DND-41 (cell line): ENCODE measurements at regions not wholly inside any gene's neighbourhood (a gene's known extent, or its start where the extent isn't known, plus 50 kb on each side); places are given as distances from the start of the nearest gene placed in this dataset.

Experiments used
- ATAC-seq: fragments of 200-7000 bp; cut with Tn5 transposase; 3 replicates; pipeline ENCODE4 v1.9.1; 2021; ENCODE audit warnings: low read depth; ENCODE audit not compliant: insufficient read depth
- DNase-seq: peaks from one replicate; pipeline ENCODE4 v3.0.0-alpha.2; 2020
- H2AFZ ChIP-seq: 2 replicates; pipeline ENCODE4 v1.6.0; 2012; ENCODE audit warnings: low read depth, low read length
- H3K27ac ChIP-seq: 2 replicates; pipeline ENCODE4 v1.5.1; 2012; ENCODE audit warnings: low read length, inconsistent platforms
- H3K27me3 ChIP-seq: fragments of 200-600 bp; sonication (generic); 2 replicates; pipeline ENCODE4 v1.6.0; 2012; ENCODE audit warnings: low read length, mild to moderate bottlenecking, inconsistent platforms; ENCODE audit not compliant: insufficient read depth, poor library complexity
- H3K36me3 ChIP-seq: 2 replicates; pipeline ENCODE4 v1.5.1; 2012; ENCODE audit warnings: low read length, inconsistent platforms; ENCODE audit not compliant: insufficient read depth
- H3K4me1 ChIP-seq: 2 replicates; pipeline ENCODE4 v1.5.1; 2012; ENCODE audit warnings: mild to moderate bottlenecking, low read length; ENCODE audit not compliant: insufficient read depth
- H3K4me2 ChIP-seq: 2 replicates; pipeline ENCODE4 v1.6.0; 2012; ENCODE audit warnings: mild to moderate bottlenecking, moderate library complexity, low read length, inconsistent platforms; ENCODE audit not compliant: insufficient read depth
- H3K4me3 ChIP-seq, 2 experiments: fragments of 200-600 bp in 1 of 2; shearing (Covaris generic) in 1 of 2; 2 replicates each; pipeline ENCODE4 v1.5.1; 2012 to 2016; ENCODE audit warnings: inconsistent platforms in 2 of 2, low read length in 2 of 2, mild to moderate bottlenecking in 2 of 2, low read depth in 1 of 2, moderate library complexity in 1 of 2
- H3K79me2 ChIP-seq: 2 replicates; pipeline ENCODE4 v1.6.0; 2012; ENCODE audit warnings: low read length, inconsistent platforms; ENCODE audit not compliant: insufficient read depth
- H3K9ac ChIP-seq: 2 replicates; pipeline ENCODE4 v1.6.0; 2012; ENCODE audit warnings: low read depth, mild to moderate bottlenecking, inconsistent platforms, low read length, moderate library complexity
- H3K9me3 ChIP-seq: 2 replicates; pipeline ENCODE4 v1.5.1; 2012; ENCODE audit warnings: low read length, moderate library complexity, mild to moderate bottlenecking, inconsistent platforms; ENCODE audit not compliant: insufficient read depth, severe bottlenecking
- H4K20me1 ChIP-seq: 2 replicates; pipeline ENCODE4 v1.6.0; 2012; ENCODE audit warnings: low read length; ENCODE audit not compliant: insufficient read depth
- CTCF ChIP-seq: IDR thresholded peaks from 2 replicates; pipeline ENCODE4 v1.5.1; 2012; ENCODE audit warnings: borderline replicate concordance, low read length, moderate library complexity, mild to moderate bottlenecking; ENCODE audit not compliant: poor library complexity, severe bottlenecking; ENCODE audit errors: extremely low read depth
- EZH2 ChIP-seq: IDR thresholded peaks from 3 replicates; pipeline ENCODE4 v1.6.1; 2012; ENCODE audit warnings: borderline replicate concordance, low read depth, mild to moderate bottlenecking, moderate library complexity, low read length, inconsistent platforms; ENCODE audit not compliant: severe bottlenecking

DNA sequence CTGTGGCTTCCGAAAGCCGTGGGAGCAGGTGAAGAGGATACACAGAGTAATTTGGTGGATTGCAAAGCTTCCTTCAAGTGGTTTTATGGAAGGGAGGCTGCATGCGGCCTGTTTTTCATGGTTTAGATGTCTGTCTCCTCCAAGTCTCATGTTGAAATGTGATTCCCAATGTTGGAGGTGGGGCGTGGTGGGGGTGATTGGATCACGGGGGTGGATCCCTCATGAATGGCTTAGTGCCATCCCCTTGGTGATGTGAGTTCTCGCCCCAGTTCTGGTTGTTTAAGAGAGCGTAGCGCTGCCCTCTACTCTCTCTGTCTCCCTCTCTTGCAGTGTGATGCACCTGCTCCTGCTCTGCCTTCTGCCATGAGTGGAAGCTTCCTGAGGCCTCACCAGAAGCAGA, 247.8 kb upstream of the B3GAT1 start:
- ATAC-seq = no peak
- peaks cover 47% of the 10 kb centered on the region for H3K4me1 ChIP-seq
- no peak overlapping the region for H3K4me3 ChIP-seq
- peak; percentile 2 for DNase-seq
- H3K9ac ChIP-seq = no peak overlapping the region
- no peak overlapping the region for H3K4me2 ChIP-seq
- H2AFZ ChIP-seq = no peak overlapping the region
- H4K20me1 ChIP-seq = no peaks in the 10 kb centered on the region
- no peak for TF ChIP-seq CTCF
- no peak for TF ChIP-seq EZH2
- no peak overlapping the region for H3K27ac ChIP-seq
- H3K79me2 ChIP-seq = peaks cover 3% of the 10 kb centered on the region; the same call in 1 of the 2 replicates
- H3K27me3 ChIP-seq = no peaks in the 10 kb centered on the region
- no peaks in the 10 kb centered on the region for H3K36me3 ChIP-seq
- H3K9me3 ChIP-seq = peaks cover 26% of the 10 kb centered on the region

DNA sequence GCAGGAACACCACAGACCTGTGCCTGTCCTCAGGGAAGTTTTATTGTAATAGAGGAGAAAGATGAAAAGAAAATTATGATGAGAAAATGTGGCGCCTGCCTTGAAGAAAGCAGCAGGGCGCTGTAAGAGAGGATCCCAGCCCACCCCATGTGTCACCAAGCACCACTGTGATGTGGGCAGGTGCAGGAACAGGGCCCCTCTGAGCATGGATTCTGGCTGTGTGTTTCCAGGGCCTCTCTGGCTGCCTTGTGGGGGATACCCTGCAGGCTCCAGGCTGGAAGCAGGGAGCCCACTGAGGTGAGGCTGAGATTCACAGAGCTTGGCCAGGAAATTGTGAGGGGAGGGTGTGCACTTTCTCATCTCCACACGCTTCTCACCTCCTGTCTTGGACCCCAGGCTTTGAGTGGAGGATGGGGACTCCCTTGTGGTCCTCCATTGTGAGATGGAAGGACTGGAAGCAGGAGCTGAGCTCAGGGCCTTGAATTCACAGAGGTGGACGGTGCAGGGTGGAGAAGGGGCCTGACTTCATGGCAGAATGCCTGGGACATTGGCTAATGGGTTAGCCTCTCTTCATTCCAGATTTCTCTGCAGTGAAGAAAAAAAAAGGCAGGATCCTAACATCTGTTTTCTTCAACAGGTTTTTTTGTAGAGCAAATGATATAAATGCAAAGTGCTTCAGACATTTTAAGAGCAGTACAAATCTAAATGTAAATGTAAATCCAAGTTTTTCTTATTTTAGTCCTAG, 246.6 kb upstream of the B3GAT1 start:
- Histone ChIP-seq H3K4me1 (peaks cover 53% of the 10 kb centered on the region), H3K27ac (peak overlapping the region; percentile 63), H3K4me3 (no peak overlapping the region), H2AFZ (no peak overlapping the region), H3K36me3 (no peaks in the 10 kb centered on the region), H3K79me2 (peaks cover 3% of the 10 kb centered on the region; the same call in 1 of the 2 replicates), H4K20me1 (no peaks in the 10 kb centered on the region), H3K27me3 (no peaks in the 10 kb centered on the region), H3K9me3 (peaks cover 26% of the 10 kb centered on the region), H3K9ac (no peak overlapping the region), H3K4me2 (no peak overlapping the region)
- TF ChIP-seq CTCF (no peak), EZH2 (no peak)
- DNase-seq (peak; percentile 63), ATAC-seq (peak; percentile 13; the same call in 1 of the 3 replicates)

- peaks cover 3% of the 10 kb centered on the region; the same call in 1 of the 2 replicates for H3K79me2 ChIP-seq
- no peak overlapping the region for H2AFZ ChIP-seq
- no peak overlapping the region for H3K4me3 ChIP-seq
- DNase-seq (peak; percentile 25), ATAC-seq (no peak)
- H3K9ac ChIP-seq = 0 out of 2 replicates have a peak overlapping the region, but pooled peaks have one; percentile 13
- TF ChIP-seq EZH2 = no peak
- TF ChIP-seq CTCF = no peak
- no peaks in the 10 kb centered on the region for H3K27me3 ChIP-seq
- H3K36me3 ChIP-seq = no peaks in the 10 kb centered on the region
- peaks cover 62% of the 10 kb centered on the region for H3K4me1 ChIP-seq
- no peaks in the 10 kb centered on the region for H4K20me1 ChIP-seq
- peaks cover 24% of the 10 kb centered on the region for H3K9me3 ChIP-seq
- H3K4me2 ChIP-seq = no peak overlapping the region
- peak overlapping the region; percentile 72 for H3K27ac ChIP-seq
Measured at GRCh38 chr11:134657631-134658030, 245.6 kb upstream of the B3GAT1 start.
